ENCODE measurements at regions not wholly inside any gene's neighbourhood (a gene's known extent, or its start where the extent isn't known, plus 50 kb on each side); places are given as distances from the start of the nearest gene placed in this dataset.

DNA sequence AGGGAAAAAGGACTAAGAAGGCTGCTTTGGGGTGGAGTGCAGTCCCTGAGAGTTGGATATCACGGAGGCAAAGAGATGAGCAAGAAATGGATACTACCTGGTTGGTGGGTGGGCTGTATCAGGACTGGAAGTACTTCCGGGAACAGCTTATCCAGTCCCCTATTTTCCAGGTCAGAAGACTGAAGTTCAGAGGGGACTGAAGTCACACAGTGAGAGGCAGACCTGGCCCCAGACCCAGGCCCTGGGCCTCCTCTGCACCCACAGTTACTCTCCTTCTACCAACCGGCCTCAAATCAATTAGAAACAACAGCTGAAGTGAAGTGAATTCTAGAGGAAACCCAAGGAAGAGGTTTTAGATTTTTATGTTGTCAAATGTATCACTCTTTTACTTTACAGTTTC, 93.6 kb upstream of the ALDH1B1 start:
- Histone ChIP-seq H3K4me3 (ENCODE audit: low read length) (no peak overlapping the region), H3K27ac (ENCODE audit: low read length) (no peak overlapping the region), H3K36me3 (ENCODE audit: control insufficient read depth, insufficient read depth, low read length) (no peaks in the 10 kb centered on the region), H3K27me3 (ENCODE audit: control insufficient read depth, insufficient read depth, low read length) (no peaks in the 10 kb centered on the region), H3K9me3 (ENCODE audit: control insufficient read depth, insufficient read depth, low read length) (no peaks in the 10 kb centered on the region), H3K4me1 (ENCODE audit: control insufficient read depth, insufficient read depth, low read length) (no peaks in the 10 kb centered on the region)
- TF ChIP-seq, protein P1, sequence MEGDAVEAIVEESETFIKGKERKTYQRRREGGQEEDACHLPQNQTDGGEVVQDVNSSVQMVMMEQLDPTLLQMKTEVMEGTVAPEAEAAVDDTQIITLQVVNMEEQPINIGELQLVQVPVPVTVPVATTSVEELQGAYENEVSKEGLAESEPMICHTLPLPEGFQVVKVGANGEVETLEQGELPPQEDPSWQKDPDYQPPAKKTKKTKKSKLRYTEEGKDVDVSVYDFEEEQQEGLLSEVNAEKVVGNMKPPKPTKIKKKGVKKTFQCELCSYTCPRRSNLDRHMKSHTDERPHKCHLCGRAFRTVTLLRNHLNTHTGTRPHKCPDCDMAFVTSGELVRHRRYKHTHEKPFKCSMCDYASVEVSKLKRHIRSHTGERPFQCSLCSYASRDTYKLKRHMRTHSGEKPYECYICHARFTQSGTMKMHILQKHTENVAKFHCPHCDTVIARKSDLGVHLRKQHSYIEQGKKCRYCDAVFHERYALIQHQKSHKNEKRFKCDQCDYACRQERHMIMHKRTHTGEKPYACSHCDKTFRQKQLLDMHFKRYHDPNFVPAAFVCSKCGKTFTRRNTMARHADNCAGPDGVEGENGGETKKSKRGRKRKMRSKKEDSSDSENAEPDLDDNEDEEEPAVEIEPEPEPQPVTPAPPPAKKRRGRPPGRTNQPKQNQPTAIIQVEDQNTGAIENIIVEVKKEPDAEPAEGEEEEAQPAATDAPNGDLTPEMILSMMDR (IDR thresholded peaks at IDR 0.05), result no peak
- Mint-ChIP-seq H3K27ac (no peak overlapping the region), H3K36me3 (no peaks in the 10 kb centered on the region), H3K9me3 (no peaks in the 10 kb centered on the region), H3K4me1 (no peaks in the 10 kb centered on the region), H3K4me3 (no peak overlapping the region), H3K27me3 (ENCODE audit: low read depth in 2 of 2) (no peaks in the 10 kb centered on the region)
- ATAC-seq, result no peak
- intact Hi-C loops (cut with micrococcal nuclease), result no loop called here
- WGBS (ENCODE audit: insufficient coverage), result 83% methylated on average over 2 of the region's 3 CpGs
- DNase-seq, result no peak

DNA sequence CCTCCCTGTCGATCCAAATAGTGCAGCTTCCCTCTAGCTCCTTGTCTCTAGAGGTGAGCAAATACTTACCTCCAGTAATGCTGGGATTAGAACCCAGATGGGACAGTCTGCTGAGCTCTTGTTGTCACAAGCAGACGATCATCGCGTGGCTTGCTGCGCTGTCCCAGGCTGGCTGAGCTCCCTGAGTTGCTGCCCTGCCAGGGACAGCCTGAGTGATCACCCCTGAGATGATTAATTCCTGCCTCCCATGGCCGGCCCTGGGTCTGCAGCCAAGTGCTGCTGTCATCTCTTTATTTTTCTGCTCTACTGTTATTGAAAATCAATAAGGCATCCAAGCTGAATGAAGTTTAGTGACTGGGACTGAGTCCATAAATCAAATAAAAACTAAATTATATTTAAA, 94.0 kb upstream of the ALDH1B1 start:
- no peaks in the 10 kb centered on the region for H3K36me3 ChIP-seq (ENCODE audit: control insufficient read depth, insufficient read depth, low read length)
- ATAC-seq (no peak), DNase-seq (no peak)
- no peaks in the 10 kb centered on the region for H3K4me1 ChIP-seq (ENCODE audit: control insufficient read depth, insufficient read depth, low read length)
- H3K27ac ChIP-seq (ENCODE audit: low read length), result no peak overlapping the region
- H3K27ac Mint-ChIP-seq, result no peak overlapping the region
- WGBS (ENCODE audit: insufficient coverage), result 93% methylated on average over 6 of the region's 6 CpGs
- H3K27me3 Mint-ChIP-seq (ENCODE audit: low read depth in 2 of 2), result no peaks in the 10 kb centered on the region
- no peak overlapping the region for H3K4me3 ChIP-seq (ENCODE audit: low read length)
- no peaks in the 10 kb centered on the region for H3K4me1 Mint-ChIP-seq
- TF ChIP-seq, protein P1 (IDR thresholded peaks at IDR 0.05), result no peak
- intact Hi-C loops (cut with micrococcal nuclease), result no loop called here
- H3K36me3 Mint-ChIP-seq, result no peaks in the 10 kb centered on the region
- no peaks in the 10 kb centered on the region for H3K9me3 Mint-ChIP-seq
- H3K27me3 ChIP-seq (ENCODE audit: control insufficient read depth, insufficient read depth, low read length), result no peaks in the 10 kb centered on the region
- H3K4me3 Mint-ChIP-seq, result no peak overlapping the region
- no peaks in the 10 kb centered on the region for H3K9me3 ChIP-seq (ENCODE audit: control insufficient read depth, insufficient read depth, low read length)

DNA sequence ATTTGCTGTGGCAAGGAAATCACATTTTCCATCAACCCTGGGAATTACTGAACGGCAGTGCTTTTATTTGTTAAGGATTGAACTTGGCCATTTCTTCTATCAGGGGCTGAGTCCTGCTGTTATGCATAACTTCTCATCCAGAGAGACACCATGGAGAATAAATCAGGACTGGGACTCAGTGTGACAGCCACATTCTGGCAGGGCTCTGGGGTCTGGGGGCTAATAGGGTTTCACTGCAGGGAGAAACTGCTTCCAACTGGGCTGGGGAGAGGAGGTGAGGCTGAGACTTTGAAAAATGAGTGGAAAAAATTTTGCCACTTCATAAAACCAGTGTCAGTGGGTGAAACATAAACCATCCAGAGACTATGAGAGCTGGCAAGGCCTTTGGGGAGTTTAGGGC, 95.7 kb upstream of the ALDH1B1 start:
- H3K27me3 ChIP-seq (ENCODE audit: control insufficient read depth, insufficient read depth, low read length), result no peaks in the 10 kb centered on the region
- Mint-ChIP-seq H3K27ac (no peak overlapping the region), H3K36me3 (no peaks in the 10 kb centered on the region), H3K9me3 (no peaks in the 10 kb centered on the region), H3K27me3 (ENCODE audit: low read depth in 2 of 2) (no peaks in the 10 kb centered on the region), H3K4me1 (no peaks in the 10 kb centered on the region), H3K4me3 (no peak overlapping the region)
- WGBS (ENCODE audit: insufficient coverage), result 81% methylated on average over 1 of the region's 1 CpG
- no peak overlapping the region for H3K27ac ChIP-seq (ENCODE audit: low read length)
- DNase-seq, result no peak
- ATAC-seq, result no peak
- TF ChIP-seq, protein P1 (IDR thresholded peaks at IDR 0.05), result no peak
- no peak overlapping the region for H3K4me3 ChIP-seq (ENCODE audit: low read length)
- intact Hi-C loops (cut with micrococcal nuclease), result no loop called here
- no peaks in the 10 kb centered on the region for H3K9me3 ChIP-seq (ENCODE audit: control insufficient read depth, insufficient read depth, low read length)
- H3K36me3 ChIP-seq (ENCODE audit: control insufficient read depth, insufficient read depth, low read length), result no peaks in the 10 kb centered on the region
- H3K4me1 ChIP-seq (ENCODE audit: control insufficient read depth, insufficient read depth, low read length), result no peaks in the 10 kb centered on the region

DNA sequence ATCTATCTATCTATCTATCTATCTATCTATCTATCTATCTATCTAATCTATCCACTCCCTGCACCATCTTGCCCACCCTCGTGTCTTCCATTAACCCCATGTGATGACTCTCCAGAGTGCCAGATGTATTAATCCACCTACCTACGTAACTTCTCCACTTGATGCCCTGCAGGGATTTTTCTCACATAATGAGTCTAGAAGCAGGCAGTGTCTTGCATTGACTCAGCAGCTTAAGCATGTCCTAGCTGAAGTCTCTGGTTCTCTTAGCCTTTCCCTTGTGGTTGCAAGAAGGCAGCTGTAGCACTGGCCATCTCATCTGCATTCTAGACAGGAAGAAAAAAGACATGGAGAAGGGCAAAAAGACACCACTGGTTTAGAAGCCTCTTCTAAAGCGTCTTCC, 96.7 kb upstream of the ALDH1B1 start:
- Histone ChIP-seq H3K36me3 (ENCODE audit: control insufficient read depth, insufficient read depth, low read length) (no peaks in the 10 kb centered on the region), H3K27ac (ENCODE audit: low read length) (no peak overlapping the region), H3K4me3 (ENCODE audit: low read length) (no peak overlapping the region), H3K27me3 (ENCODE audit: control insufficient read depth, insufficient read depth, low read length) (no peaks in the 10 kb centered on the region), H3K4me1 (ENCODE audit: control insufficient read depth, insufficient read depth, low read length) (no peaks in the 10 kb centered on the region), H3K9me3 (ENCODE audit: control insufficient read depth, insufficient read depth, low read length) (no peaks in the 10 kb centered on the region)
- DNase-seq (no peak), ATAC-seq (no peak)
- WGBS (ENCODE audit: insufficient coverage), result 84% methylated on average over 3 of the region's 3 CpGs
- Mint-ChIP-seq H3K4me1 (no peaks in the 10 kb centered on the region), H3K36me3 (no peaks in the 10 kb centered on the region), H3K4me3 (no peak overlapping the region), H3K27me3 (ENCODE audit: low read depth in 2 of 2) (no peaks in the 10 kb centered on the region), H3K9me3 (no peaks in the 10 kb centered on the region), H3K27ac (no peak overlapping the region)
- TF ChIP-seq, protein P1 (IDR thresholded peaks at IDR 0.05), result no peak
- intact Hi-C loops (cut with micrococcal nuclease), result no loop called here
